ENCODE measurements at regions not wholly inside any gene's neighbourhood (a gene's known extent, or its start where the extent isn't known, plus 50 kb on each side); places are given as distances from the start of the nearest gene placed in this dataset.

DNA sequence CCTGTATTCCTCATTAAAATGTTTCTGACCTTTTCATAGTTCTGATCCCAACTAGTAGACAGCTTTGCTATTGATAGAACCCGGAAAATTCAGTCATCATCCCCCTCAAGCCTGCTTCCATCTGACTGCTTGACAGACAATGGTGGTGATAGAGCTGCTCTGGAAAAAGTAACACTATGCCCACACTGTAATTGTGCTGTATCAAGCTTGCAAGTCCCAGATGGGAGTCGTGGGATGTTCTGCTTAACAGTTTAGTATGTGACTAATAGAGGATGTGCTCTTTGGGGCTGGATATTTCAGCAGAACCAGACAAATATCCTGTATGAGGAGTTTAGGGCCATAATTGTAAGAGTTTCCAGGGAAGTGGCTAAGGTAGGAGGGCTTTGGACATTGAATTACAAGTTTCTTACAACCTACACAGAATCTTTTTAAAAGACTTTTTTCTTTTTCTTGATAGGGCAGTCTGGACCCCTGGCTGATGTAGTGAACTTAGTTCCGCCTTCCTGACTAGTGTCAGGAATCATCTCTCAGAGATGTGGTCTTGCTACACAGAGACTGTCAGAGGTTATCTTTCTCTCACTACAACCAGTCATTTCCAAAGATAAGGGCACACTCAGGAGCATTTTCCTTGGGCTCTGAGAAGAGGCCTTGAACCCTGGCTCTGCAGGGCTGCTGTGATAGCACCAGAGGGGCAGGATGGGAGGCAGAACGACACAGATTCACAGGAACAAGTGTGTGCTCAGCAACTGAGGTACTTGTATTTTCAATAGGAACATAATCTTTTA is 158.0 kb upstream of the RBMS1 start:
- Histone ChIP-seq H3K27me3 (ENCODE audit: control insufficient read depth, insufficient read depth, low read length) (no peaks in the 10 kb centered on the region), H3K4me1 (ENCODE audit: control insufficient read depth, insufficient read depth, low read length) (no peaks in the 10 kb centered on the region), H3K4me3 (ENCODE audit: low read length) (no peak overlapping the region), H3K9me3 (ENCODE audit: control insufficient read depth, low read depth, low read length) (no peaks in the 10 kb centered on the region), H3K27ac (ENCODE audit: low read length) (no peak overlapping the region), H3K36me3 (ENCODE audit: control insufficient read depth, insufficient read depth, low read length) (no peaks in the 10 kb centered on the region)
- no peak for DNase-seq
- WGBS (ENCODE audit: insufficient coverage, low lambda C conversion rate): 60% methylated on average over 1 of the region's 4 CpGs

DNA sequence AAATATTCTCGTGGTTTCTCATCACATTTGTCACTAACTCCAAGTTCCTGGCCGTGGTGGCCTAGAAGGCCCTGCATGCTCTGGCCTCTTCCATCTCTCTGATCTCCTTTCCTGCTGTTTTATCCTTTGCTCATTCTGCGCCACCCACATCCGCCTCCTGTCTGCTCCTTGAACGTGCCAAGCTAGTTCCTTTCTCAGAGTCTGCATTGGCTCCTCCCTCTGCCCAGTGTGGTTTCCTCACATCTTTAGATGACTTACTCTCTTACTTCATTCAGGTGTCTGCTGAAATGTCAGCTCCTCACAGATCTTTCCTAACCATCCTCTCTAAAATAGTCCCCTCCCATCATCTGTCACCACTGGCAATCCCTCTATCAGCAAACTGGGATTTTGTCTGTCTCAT is 158.6 kb upstream of the RBMS1 start:
- 20% methylated on average over 1 of the region's 5 CpGs for WGBS (ENCODE audit: insufficient coverage, low lambda C conversion rate)
- no peaks in the 10 kb centered on the region for H3K27me3 ChIP-seq (ENCODE audit: control insufficient read depth, insufficient read depth, low read length)
- H3K36me3 ChIP-seq (ENCODE audit: control insufficient read depth, insufficient read depth, low read length): no peaks in the 10 kb centered on the region
- H3K4me3 ChIP-seq (ENCODE audit: low read length): no peak overlapping the region
- H3K9me3 ChIP-seq (ENCODE audit: control insufficient read depth, low read depth, low read length): no peaks in the 10 kb centered on the region
- H3K4me1 ChIP-seq (ENCODE audit: control insufficient read depth, insufficient read depth, low read length): no peaks in the 10 kb centered on the region
- no peak for DNase-seq
- no peak overlapping the region for H3K27ac ChIP-seq (ENCODE audit: low read length)

DNA sequence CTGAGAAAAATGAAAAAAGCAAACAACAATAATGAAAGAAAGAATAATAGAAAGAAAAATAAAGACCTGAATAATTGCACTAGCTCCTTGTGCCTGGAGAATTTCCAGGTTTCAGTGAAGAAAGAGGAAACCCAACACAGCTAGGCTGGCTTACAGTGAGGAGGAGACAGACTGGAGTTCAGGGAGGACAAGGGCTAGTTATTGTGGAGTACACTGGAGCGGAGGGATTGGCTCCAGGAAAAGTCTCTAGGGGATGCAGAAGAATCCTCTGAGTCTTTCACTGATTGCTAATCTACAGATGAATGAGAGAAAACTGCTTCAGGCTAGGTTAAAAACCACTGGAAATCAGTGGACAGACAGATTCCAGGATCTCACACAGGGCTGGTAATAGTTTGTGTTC is 163.6 kb upstream of the RBMS1 start:
- H3K4me3 ChIP-seq (ENCODE audit: low read length): no peak overlapping the region
- DNase-seq: no peak
- no peak overlapping the region for H3K27ac ChIP-seq (ENCODE audit: low read length)
- H3K9me3 ChIP-seq (ENCODE audit: control insufficient read depth, low read depth, low read length): no peaks in the 10 kb centered on the region
- no CpG with 5 or more reads among the region's 1 CpG for WGBS (ENCODE audit: insufficient coverage, low lambda C conversion rate)
- no peaks in the 10 kb centered on the region for H3K27me3 ChIP-seq (ENCODE audit: control insufficient read depth, insufficient read depth, low read length)
- no peaks in the 10 kb centered on the region for H3K36me3 ChIP-seq (ENCODE audit: control insufficient read depth, insufficient read depth, low read length)
- H3K4me1 ChIP-seq (ENCODE audit: control insufficient read depth, insufficient read depth, low read length): no peaks in the 10 kb centered on the region

DNA sequence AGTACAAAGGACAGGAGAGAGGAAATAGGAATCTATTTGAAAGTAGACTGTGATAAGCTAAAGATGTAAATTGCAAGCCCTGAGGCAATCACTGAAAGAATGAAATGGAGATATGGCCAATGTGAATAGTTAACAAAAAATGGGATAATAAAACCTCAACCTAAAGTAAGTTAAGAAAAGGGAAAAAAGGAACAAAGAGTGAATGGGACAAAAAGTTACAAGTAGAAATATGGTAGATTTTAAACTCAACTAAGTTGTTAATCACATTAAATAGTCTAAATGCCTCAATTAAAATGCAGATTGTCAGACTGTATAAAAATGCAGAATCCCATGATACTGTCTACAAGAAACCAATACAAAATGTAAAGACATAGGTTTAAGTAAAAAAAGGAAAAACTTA is 165.2 kb upstream of the RBMS1 start:
- Histone ChIP-seq H3K4me3 (ENCODE audit: low read length) (no peak overlapping the region), H3K27ac (ENCODE audit: low read length) (no peak overlapping the region), H3K9me3 (ENCODE audit: control insufficient read depth, low read depth, low read length) (no peaks in the 10 kb centered on the region), H3K27me3 (ENCODE audit: control insufficient read depth, insufficient read depth, low read length) (no peaks in the 10 kb centered on the region), H3K4me1 (ENCODE audit: control insufficient read depth, insufficient read depth, low read length) (no peaks in the 10 kb centered on the region), H3K36me3 (ENCODE audit: control insufficient read depth, insufficient read depth, low read length) (no peaks in the 10 kb centered on the region)
- no peak for DNase-seq

DNA sequence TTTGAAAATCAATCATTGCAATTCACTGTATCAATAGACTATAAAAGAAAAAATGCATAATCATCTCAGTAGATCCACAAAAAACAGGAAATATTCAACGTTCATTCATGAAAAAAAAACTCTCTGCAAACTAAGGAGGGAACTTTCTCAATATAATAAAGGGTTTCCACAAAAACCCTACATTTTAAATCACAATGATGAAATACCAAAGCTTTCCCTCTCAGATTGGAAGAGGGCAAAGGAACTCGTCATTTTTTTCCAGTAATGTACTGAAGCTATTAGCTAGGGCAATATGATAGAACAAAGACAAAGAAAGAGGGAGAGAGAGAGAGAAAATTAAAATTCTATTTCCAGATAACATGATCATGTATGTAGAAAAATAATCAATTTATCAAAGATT is 167.1 kb upstream of the RBMS1 start:
- Histone ChIP-seq H3K27ac (ENCODE audit: low read length) (no peak overlapping the region), H3K36me3 (ENCODE audit: control insufficient read depth, insufficient read depth, low read length) (no peaks in the 10 kb centered on the region), H3K9me3 (ENCODE audit: control insufficient read depth, low read depth, low read length) (no peaks in the 10 kb centered on the region), H3K4me1 (ENCODE audit: control insufficient read depth, insufficient read depth, low read length) (no peaks in the 10 kb centered on the region), H3K4me3 (ENCODE audit: low read length) (no peak overlapping the region), H3K27me3 (ENCODE audit: control insufficient read depth, insufficient read depth, low read length) (no peaks in the 10 kb centered on the region)
- WGBS (ENCODE audit: insufficient coverage, low lambda C conversion rate): 88% methylated on average over 1 of the region's 2 CpGs
- no peak for DNase-seq

GRCh38 chr2:160664603-160665140 is 171.1 kb upstream of the RBMS1 start:
- H3K36me3 ChIP-seq (ENCODE audit: control insufficient read depth, insufficient read depth, low read length): no peaks in the 10 kb centered on the region
- no peaks in the 10 kb centered on the region for H3K4me1 ChIP-seq (ENCODE audit: control insufficient read depth, insufficient read depth, low read length)
- 100% methylated on average over 1 of the region's 2 CpGs for WGBS (ENCODE audit: insufficient coverage, low lambda C conversion rate)
- H3K27ac ChIP-seq (ENCODE audit: low read length): no peak overlapping the region
- H3K9me3 ChIP-seq (ENCODE audit: control insufficient read depth, low read depth, low read length): no peaks in the 10 kb centered on the region
- no peaks in the 10 kb centered on the region for H3K27me3 ChIP-seq (ENCODE audit: control insufficient read depth, insufficient read depth, low read length)
- H3K4me3 ChIP-seq (ENCODE audit: low read length): no peak overlapping the region
- DNase-seq: no peak

DNA sequence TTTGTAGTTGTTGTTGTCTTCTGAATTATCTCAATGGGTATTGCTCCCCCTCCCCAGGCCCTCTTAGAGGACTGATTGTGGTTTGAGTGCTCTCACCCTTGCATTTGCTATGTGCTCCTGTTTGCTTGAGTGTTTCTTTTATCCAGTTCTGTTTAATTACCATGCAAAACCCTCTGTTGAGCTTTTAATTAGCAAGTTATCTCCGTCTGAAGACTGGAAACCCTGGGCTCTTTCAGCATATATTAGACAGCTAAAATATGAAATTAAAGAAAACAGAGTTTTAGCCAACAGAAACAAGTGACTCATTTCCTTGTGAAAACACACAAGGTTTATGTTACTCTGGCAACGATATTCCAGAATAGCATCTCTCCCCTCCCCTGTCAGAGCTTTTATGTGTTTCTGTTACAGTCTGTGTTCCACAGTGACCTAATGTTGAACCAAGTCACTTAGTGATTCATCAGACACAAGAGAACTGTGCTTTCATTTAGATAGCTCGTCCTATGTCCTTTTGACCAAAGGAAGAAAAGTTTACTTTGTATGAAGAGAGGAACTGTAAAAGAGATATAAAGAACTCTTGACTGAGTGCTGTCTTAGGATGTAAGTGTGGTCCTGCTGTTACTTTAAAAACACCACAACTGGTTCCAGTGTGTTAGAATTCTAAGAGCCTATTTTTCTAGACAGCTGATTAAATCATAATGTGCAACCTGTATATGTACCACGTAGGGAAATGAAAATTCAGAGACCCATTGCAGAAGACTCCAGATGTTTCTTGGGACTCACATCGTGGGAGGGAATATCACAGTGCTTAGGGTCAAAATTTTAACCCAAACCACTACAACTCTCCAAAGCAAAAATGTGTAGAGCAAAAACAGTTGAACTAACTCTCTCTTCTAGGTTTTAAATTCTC is 172.8 kb upstream of the RBMS1 start:
- Histone ChIP-seq H3K4me3 (ENCODE audit: low read length) (no peak overlapping the region), H3K27me3 (ENCODE audit: control insufficient read depth, insufficient read depth, low read length) (no peaks in the 10 kb centered on the region)
- peak; percentile 58 to 66 for DNase-seq

DNA sequence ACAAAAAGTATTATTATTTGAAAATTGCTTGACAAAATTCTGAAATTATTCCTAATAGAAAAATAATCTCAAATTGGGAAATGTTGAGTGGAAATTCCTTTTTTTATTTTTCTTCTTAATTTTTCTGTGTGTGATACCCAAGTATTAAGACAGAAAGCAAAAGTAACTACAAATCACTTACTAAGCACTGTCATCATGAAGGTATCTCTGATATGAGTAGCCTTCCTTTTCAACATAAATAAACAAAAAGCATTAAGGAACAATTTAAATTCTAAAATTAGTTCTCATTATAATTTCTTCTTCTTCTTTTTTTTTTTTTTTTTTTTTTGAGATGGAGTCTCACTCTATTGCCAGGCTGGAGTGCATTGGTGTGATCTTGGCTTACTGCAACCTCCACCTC is 174.2 kb upstream of the RBMS1 start:
- DNase-seq: no peak
- H3K4me3 ChIP-seq (ENCODE audit: low read length): no peak overlapping the region
- no peaks in the 10 kb centered on the region for H3K4me1 ChIP-seq (ENCODE audit: control insufficient read depth, insufficient read depth, low read length)
- no peaks in the 10 kb centered on the region for H3K27me3 ChIP-seq (ENCODE audit: control insufficient read depth, insufficient read depth, low read length)
- H3K36me3 ChIP-seq (ENCODE audit: control insufficient read depth, insufficient read depth, low read length): no peaks in the 10 kb centered on the region
- no peaks in the 10 kb centered on the region for H3K9me3 ChIP-seq (ENCODE audit: control insufficient read depth, low read depth, low read length)
- H3K27ac ChIP-seq (ENCODE audit: low read length): no peak overlapping the region

More for the DNA sequence above, 172.8 kb upstream of the RBMS1 start:
- WGBS (ENCODE audit: insufficient coverage, low lambda C conversion rate): 60% methylated on average over 1 of the region's 5 CpGs
- Histone ChIP-seq H3K36me3 (ENCODE audit: control insufficient read depth, insufficient read depth, low read length) (no peaks in the 10 kb centered on the region), H3K9me3 (ENCODE audit: control insufficient read depth, low read depth, low read length) (no peaks in the 10 kb centered on the region), H3K4me1 (ENCODE audit: control insufficient read depth, insufficient read depth, low read length) (no peaks in the 10 kb centered on the region), H3K27ac (ENCODE audit: low read length) (peak overlapping the region; percentile 43)

DNA sequence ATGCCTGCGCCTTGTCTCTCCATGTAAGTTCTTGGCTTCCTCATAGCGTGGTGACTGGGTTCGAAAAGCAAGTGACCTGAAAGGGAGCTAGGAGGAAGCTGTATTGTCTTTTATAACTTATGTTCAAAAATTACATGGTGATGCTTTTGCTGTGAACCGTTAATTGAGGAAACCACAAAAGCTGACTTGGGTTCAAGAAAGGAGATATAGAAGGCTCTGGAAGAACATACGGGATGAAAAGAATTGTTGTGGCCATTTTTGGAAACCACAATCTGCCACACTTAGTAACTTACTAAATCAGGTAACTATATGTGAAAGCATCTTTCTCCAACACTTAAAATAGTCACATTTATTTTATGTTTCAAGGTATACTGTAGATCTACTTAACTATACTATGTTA is 177.0 kb upstream of the RBMS1 start:
- Histone ChIP-seq H3K36me3 (ENCODE audit: control insufficient read depth, insufficient read depth, low read length) (no peaks in the 10 kb centered on the region), H3K4me1 (ENCODE audit: control insufficient read depth, insufficient read depth, low read length) (no peaks in the 10 kb centered on the region), H3K27ac (ENCODE audit: low read length) (no peak overlapping the region), H3K9me3 (ENCODE audit: control insufficient read depth, low read depth, low read length) (no peaks in the 10 kb centered on the region), H3K4me3 (ENCODE audit: low read length) (no peak overlapping the region), H3K27me3 (ENCODE audit: control insufficient read depth, insufficient read depth, low read length) (no peaks in the 10 kb centered on the region)
- no peak for DNase-seq
- 100% methylated on average over 2 of the region's 5 CpGs for WGBS (ENCODE audit: insufficient coverage, low lambda C conversion rate)

- no peaks in the 10 kb centered on the region for H3K9me3 ChIP-seq (ENCODE audit: control insufficient read depth, low read depth, low read length)
- H3K27ac ChIP-seq (ENCODE audit: low read length): no peak overlapping the region
- H3K36me3 ChIP-seq (ENCODE audit: control insufficient read depth, insufficient read depth, low read length): no peaks in the 10 kb centered on the region
- H3K4me3 ChIP-seq (ENCODE audit: low read length): no peak overlapping the region
- H3K4me1 ChIP-seq (ENCODE audit: control insufficient read depth, insufficient read depth, low read length): no peaks in the 10 kb centered on the region
- WGBS (ENCODE audit: insufficient coverage, low lambda C conversion rate): no CpG with 5 or more reads among the region's 1 CpG
- no peaks in the 10 kb centered on the region for H3K27me3 ChIP-seq (ENCODE audit: control insufficient read depth, insufficient read depth, low read length)
- DNase-seq: no peak
Measured at GRCh38 chr2:160672211-160672610, 178.6 kb upstream of the RBMS1 start.

All from large intestine (tissue), 3 donors.